Transverse colon (tissue), 4 donors: ENCODE measurements at regions not wholly inside any gene's neighbourhood (a gene's known extent, or its start where the extent isn't known, plus 50 kb on each side); places are given as distances from the start of the nearest gene placed in this dataset.

Source experiments
- DNase-seq: peaks from one replicate; pipeline ENCODE4 v3.0.0-alpha.2; 2019
- H3K27ac ChIP-seq, 4 donors: fragments of 200-600 bp; sonication (generic); 2 replicates each; pipeline ENCODE4 v1.5.1; 2016 to 2018; ENCODE audit warnings: inconsistent platforms in 4 of 4
- H3K27me3 ChIP-seq: fragments of 200-600 bp; sonication (generic); 2 replicates; pipeline ENCODE4 v1.5.1; 2017; ENCODE audit warnings: inconsistent platforms
- H3K36me3 ChIP-seq, 4 donors: fragments of 200-600 bp; sonication (generic); 2 replicates each; pipeline ENCODE4 v1.5.1; 2017 to 2019; ENCODE audit warnings: inconsistent platforms in 4 of 4
- H3K4me1 ChIP-seq, 4 donors: fragments of 200-600 bp; sonication (generic); 2 replicates each; pipeline ENCODE4 v1.5.1; 2017 to 2020; ENCODE audit warnings: inconsistent platforms in 4 of 4
- H3K4me3 ChIP-seq, 4 donors: fragments of 200-600 bp; sonication (generic); 1 replicate in 1 of 4; 2 replicates in 3 of 4; pipeline versions ENCODE4 v1.5.1 to v1.6.1; 2017 to 2019; ENCODE audit warnings: inconsistent platforms in 4 of 4
- H3K9me3 ChIP-seq, 2 donors: fragments of 200-600 bp; sonication (generic); 2 replicates each; pipeline ENCODE4 v1.5.1; 2017 to 2019; ENCODE audit warnings: inconsistent platforms in 2 of 2
- CTCF ChIP-seq, 5 experiments: fragments of 200-600 bp in 3 of 5; fragments of 450-650 bp in 2 of 5; sonication (generic) in 3 of 5; IDR thresholded peaks; 1 replicate in 2 of 5; 2 replicates in 3 of 5; pipeline ENCODE4 v1.5.1; 2016 to 2017; ENCODE audit warnings: antibody characterized with exemption in 5 of 5, inconsistent platforms in 3 of 5, mild to moderate bottlenecking in 2 of 5, moderate library complexity in 1 of 5
- EP300 ChIP-seq: sonication (generic); formaldehyde crosslinking; IDR thresholded peaks from one replicate; pipeline ENCODE4 v1.6.1; 2017; ENCODE audit warnings: antibody characterized with exemption, low read depth
- POLR2A ChIP-seq: fragments of 450-650 bp; IDR thresholded peaks from one replicate; pipeline ENCODE4 v1.6.1; 2016; ENCODE audit warnings: antibody characterized with exemption, mild to moderate bottlenecking, moderate library complexity
- POLR2AphosphoS5 ChIP-seq, 3 donors: sonication (generic); formaldehyde crosslinking; IDR thresholded peaks; one replicate each; pipeline ENCODE4 v1.6.1; 2016; ENCODE audit warnings: antibody characterized with exemption in 3 of 3
- WGBS, 2 donors: methylation state at CpG; one replicate each; pipeline ENCODE4 v1.1.5; 2018; ENCODE audit warnings: low coverage in 1 of 2; 5-methylcytosine and 5-hydroxymethylcytosine counted together
- in situ Hi-C, 4 donors: fragments of 200-750 bp; cut with MboI; loops; one replicate each; pipeline versions ENCODE4 v1.15.0 to v1.15.1; 2017; ENCODE audit warnings: low sequenced_read_pairs in 3 of 4, low pct_ligation_motif_present in 1 of 4, low pct_unique_long_range_greater_than_20kb in 1 of 4
- intact Hi-C: fragments of 100-400 bp; cut with DNase I; formaldehyde crosslinking; loops from one replicate; pipeline ENCODE4 v1.15.1; 2023; ENCODE audit warnings: low total_unique reads

DNA sequence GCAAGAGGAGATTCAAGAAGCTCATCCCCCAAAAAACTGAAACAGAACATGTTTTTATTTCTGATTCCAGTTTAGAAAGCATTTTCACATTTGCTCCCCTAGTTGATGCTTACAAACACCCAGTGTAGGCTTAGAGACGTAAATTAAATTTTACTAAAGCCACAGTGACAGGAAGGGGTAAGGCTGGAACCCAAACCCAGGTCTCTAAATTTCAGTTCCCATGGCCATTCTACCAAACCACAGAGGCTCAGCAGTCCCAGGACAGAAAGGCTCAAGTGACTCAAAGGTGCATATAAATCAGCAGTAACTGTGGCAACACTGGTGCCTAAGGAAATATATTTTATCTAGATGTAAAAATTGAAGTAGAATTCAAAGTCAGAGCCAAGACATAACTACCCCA lies 128.7 kb downstream of the CEP120 start:
- no peaks in the 10 kb centered on the region for H3K4me1 ChIP-seq
- no peaks in the 10 kb centered on the region for H3K27me3 ChIP-seq
- intact Hi-C loops, result no loop called here
- DNase-seq, result no peak
- H3K4me3 ChIP-seq, result no peak overlapping the region
- H3K9me3 ChIP-seq, result peaks cover 0 to 3% of the 10 kb centered on the region in 2 donors
- in situ Hi-C loops, result no loop called here
- 81% methylated on average over 1 of the region's 1 CpG; no CpG with 5 or more reads in 1 of the 2 donors for WGBS, 2 donors
- H3K27ac ChIP-seq, result no peak overlapping the region
- no peaks in the 10 kb centered on the region for H3K36me3 ChIP-seq
- TF ChIP-seq CTCF (IDR thresholded peaks at IDR 0.05) (no peak), POLR2A (no peak), EP300 (no peak), POLR2AphosphoS5 (IDR thresholded peaks at IDR 0.05) (no peak)

DNA sequence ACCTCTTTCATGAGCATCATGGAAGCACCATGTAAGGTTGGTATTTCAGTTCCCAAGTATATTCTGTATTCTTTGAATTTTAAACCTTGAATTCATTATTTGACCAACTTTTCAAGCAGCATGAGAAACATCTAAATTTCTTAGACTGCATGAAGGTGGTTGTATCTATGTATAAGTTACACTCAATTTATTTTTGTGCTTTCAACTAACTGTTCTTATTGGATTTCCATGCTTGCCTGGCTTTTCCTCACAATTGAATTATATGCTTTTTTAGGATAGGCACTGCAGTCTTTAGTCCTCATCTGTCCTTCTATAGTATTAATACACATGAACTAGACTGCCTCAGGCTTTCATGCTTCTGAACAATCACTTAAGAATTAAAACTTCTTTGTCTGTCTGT lies 134.0 kb downstream of the CEP120 start:
- H3K36me3 ChIP-seq, result no peaks in the 10 kb centered on the region
- no peak for DNase-seq
- H3K27ac ChIP-seq, result no peak overlapping the region
- intact Hi-C loops, result no loop called here
- H3K4me1 ChIP-seq, result no peaks in the 10 kb centered on the region
- no peaks in the 10 kb centered on the region for H3K9me3 ChIP-seq
- TF ChIP-seq POLR2AphosphoS5 (IDR thresholded peaks at IDR 0.05), result no peak
- no peak overlapping the region for H3K4me3 ChIP-seq
- H3K27me3 ChIP-seq, result peaks cover 30% of the 10 kb centered on the region
- in situ Hi-C loops, result no loop called here

DNA sequence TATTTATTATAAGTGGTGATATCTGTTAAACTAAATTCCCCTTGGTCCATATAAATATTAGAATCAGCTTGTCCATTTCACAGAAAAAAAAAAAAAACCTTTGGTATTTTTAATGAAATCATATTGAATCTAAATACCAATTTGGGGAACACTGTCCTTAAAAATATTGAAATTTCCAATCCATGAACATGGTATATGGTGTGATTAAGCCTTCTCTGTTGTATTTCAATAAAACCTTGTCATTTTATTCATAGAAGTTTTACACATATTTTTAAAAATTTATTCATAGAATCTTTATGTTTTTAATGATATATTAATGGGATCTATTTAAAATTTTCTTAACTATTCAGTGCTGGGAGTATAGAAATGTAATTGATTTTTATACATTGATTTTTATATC lies 135.3 kb downstream of the CEP120 start:
- in situ Hi-C loops (no loop called here), intact Hi-C loops (no loop called here)
- peaks cover 44% of the 10 kb centered on the region for H3K27me3 ChIP-seq
- H3K27ac ChIP-seq, result no peak overlapping the region
- no peak overlapping the region for H3K4me3 ChIP-seq
- H3K9me3 ChIP-seq, result no peaks in the 10 kb centered on the region
- H3K4me1 ChIP-seq, result peaks cover 0 to 7% (median 0%) of the 10 kb centered on the region in 4 donors
- TF ChIP-seq POLR2A (no peak), EP300 (no peak), CTCF (IDR thresholded peaks at IDR 0.05) (no peak), POLR2AphosphoS5 (IDR thresholded peaks at IDR 0.05) (no peak)
- no peaks in the 10 kb centered on the region for H3K36me3 ChIP-seq
- no peak for DNase-seq

DNA sequence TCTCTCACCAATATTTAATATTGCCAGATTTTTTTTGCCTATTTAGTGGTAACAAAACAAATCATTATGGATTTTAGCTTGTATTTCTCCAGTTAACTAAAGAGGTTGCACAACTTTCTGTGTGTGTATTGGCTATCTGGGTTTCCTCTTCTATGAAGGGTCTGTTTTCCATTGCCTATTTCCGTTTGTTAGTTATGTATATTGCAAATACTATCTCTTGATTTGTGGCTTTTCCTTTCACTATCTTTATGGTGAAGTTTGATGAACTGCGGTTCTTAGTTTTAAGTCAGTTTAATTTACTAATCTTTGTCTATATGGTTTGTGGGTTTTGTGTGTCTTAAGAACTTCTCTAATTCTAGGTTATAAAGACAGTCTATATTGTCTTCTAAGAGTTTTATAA lies 136.3 kb downstream of the CEP120 start:
- 78 to 86% methylated on average over 2 of the region's 2 CpGs for WGBS, 2 donors
- DNase-seq, result no peak
- intact Hi-C loops, result no loop called here
- Histone ChIP-seq H3K4me3 (no peak overlapping the region), H3K27me3 (peaks cover 44% of the 10 kb centered on the region), H3K9me3 (no peaks in the 10 kb centered on the region), H3K36me3 (no peaks in the 10 kb centered on the region), H3K27ac (no peak overlapping the region), H3K4me1 (peaks cover 0 to 7% (median 0%) of the 10 kb centered on the region in 4 donors)
- TF ChIP-seq EP300 (no peak), POLR2A (no peak), POLR2AphosphoS5 (IDR thresholded peaks at IDR 0.05) (no peak), CTCF (IDR thresholded peaks at IDR 0.05) (no peak)
- in situ Hi-C loops, result no loop called here
